Activated naive CD8-positive, alpha-beta T cell treated with anti-CD3 and anti-CD28 coated beads for 36 hours (primary cell): ENCODE measurements at regions not wholly inside any gene's neighbourhood (a gene's known extent, or its start where the extent isn't known, plus 50 kb on each side); places are given as distances from the start of the nearest gene placed in this dataset.

Experiments used
- DNase-seq: peaks from one replicate; pipeline ENCODE4 v3.0.0; 2021
- H3K27ac Mint-ChIP-seq: one replicate; pipeline ENCODE4 v1.8.0; 2022; ENCODE audit warnings: mild to moderate bottlenecking, moderate library complexity, mixed read lengths
- H3K27me3 Mint-ChIP-seq: one replicate; pipeline ENCODE4 v1.8.0; 2022; ENCODE audit warnings: mild to moderate bottlenecking, mixed read lengths
- H3K36me3 Mint-ChIP-seq: one replicate; pipeline ENCODE4 v1.8.0; 2021; ENCODE audit warnings: mild to moderate bottlenecking, mixed read lengths
- H3K4me1 Mint-ChIP-seq: one replicate; pipeline ENCODE4 v1.8.0; 2021; ENCODE audit warnings: mixed read lengths
- H3K4me3 Mint-ChIP-seq: one replicate; pipeline ENCODE4 v1.8.0; 2022; ENCODE audit warnings: mild to moderate bottlenecking, moderate library complexity, mixed read lengths
- H3K9me3 Mint-ChIP-seq: one replicate; pipeline ENCODE4 v1.8.0; 2022; ENCODE audit warnings: mixed read lengths

- Mint-ChIP-seq H3K36me3 (no peaks in the 10 kb centered on the region), H3K4me1 (no peaks in the 10 kb centered on the region)
Observed at GRCh38 chr2:180077295-180077906, 70.3 kb upstream of the CWC22 start.

DNA sequence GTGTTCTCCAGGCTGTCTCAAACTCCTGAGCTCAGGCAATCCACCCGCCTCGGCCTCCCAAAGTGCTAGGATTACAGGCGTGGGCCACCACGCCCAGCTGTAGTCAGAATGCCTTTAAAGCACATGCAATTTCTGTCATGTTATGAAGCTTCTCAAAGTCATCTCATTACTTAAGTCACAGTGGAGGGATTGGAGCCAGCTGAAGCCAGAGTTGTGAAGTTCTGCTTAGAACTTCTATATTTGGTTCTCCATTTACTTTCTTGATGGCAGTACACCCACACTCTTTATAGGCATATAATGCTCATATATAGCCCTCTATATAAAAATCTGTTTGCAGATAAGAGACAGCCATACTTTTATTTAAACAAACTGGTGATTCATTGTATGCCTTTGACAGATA, 68.8 kb upstream of the CWC22 start:
- DNase-seq, result no peak
- Mint-ChIP-seq H3K9me3 (peaks cover 2% of the 10 kb centered on the region), H3K4me1 (no peaks in the 10 kb centered on the region), H3K27ac (no peak overlapping the region), H3K27me3 (peaks cover 4% of the 10 kb centered on the region), H3K4me3 (no peak overlapping the region), H3K36me3 (no peaks in the 10 kb centered on the region)

More at GRCh38 chr2:180077295-180077906, 70.3 kb upstream of the CWC22 start:
- peaks cover 5% of the 10 kb centered on the region for H3K9me3 Mint-ChIP-seq
- H3K27ac Mint-ChIP-seq, result no peak overlapping the region
- H3K27me3 Mint-ChIP-seq, result peaks cover 9% of the 10 kb centered on the region
- DNase-seq, result no peak
- H3K4me3 Mint-ChIP-seq, result no peak overlapping the region

GRCh38 chr2:180071797-180072196, 64.7 kb upstream of the CWC22 start:
- H3K27ac Mint-ChIP-seq, result no peak overlapping the region
- no peak for DNase-seq
- H3K4me1 Mint-ChIP-seq, result no peaks in the 10 kb centered on the region
- H3K4me3 Mint-ChIP-seq, result no peak overlapping the region
- H3K9me3 Mint-ChIP-seq, result peaks cover 15% of the 10 kb centered on the region
- H3K27me3 Mint-ChIP-seq, result peaks cover 4% of the 10 kb centered on the region
- H3K36me3 Mint-ChIP-seq, result no peaks in the 10 kb centered on the region

DNA sequence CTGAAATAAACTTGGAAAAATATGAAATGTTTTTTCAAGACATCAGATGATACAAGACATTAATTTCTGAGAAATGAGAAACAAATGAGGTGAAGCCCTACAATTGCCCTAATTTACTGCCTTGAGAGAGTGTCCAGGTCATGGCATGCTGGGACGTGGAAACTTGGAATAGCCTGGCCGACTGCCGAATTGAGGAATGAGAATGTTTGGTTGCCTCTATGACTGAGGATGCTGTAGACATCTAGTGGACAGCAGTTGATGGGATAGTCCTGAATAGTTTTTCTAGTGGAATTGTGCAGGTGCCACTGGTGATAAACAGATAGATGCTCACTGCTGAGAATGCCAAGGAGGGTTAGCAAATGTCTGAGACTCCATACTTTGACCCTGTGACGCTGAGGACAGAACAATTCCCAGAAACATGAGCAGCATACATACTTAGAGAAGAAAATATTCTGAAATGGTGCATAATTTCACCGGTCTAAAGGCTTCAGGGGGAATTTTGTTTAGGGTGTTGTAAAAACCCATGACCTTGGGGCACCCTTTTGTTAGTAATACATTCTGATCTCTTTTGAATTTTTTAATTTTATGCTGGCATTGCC, 56.5 kb upstream of the CWC22 start:
- Mint-ChIP-seq H3K4me3 (no peak overlapping the region), H3K4me1 (no peaks in the 10 kb centered on the region), H3K9me3 (no peaks in the 10 kb centered on the region), H3K27me3 (peaks cover 3% of the 10 kb centered on the region), H3K27ac (no peak overlapping the region), H3K36me3 (no peaks in the 10 kb centered on the region)
- no peak for DNase-seq

DNA sequence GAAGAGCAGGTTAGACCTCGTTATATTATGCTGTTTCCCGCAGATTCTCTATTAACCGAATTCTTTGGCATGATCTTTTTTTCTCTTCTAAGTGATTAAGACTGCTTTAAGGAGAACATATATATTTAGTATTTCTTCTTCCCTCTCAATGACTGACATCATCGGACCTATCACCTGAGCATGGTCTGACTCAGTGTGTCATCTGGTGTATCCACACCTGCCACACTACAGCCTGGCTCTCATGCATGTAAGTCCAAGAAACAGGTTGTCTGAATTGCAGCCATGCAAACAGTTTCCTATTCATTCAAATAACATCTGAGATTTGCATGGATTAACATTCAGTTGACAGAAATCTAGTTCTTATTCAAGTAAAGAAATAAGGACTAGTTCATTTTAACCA, 55.1 kb upstream of the CWC22 start:
- Mint-ChIP-seq H3K27ac (no peak overlapping the region), H3K4me1 (no peaks in the 10 kb centered on the region), H3K9me3 (no peaks in the 10 kb centered on the region), H3K36me3 (no peaks in the 10 kb centered on the region), H3K4me3 (no peak overlapping the region), H3K27me3 (peaks cover 3% of the 10 kb centered on the region)
- DNase-seq, result no peak

- Mint-ChIP-seq H3K4me3 (no peak overlapping the region), H3K27ac (no peak overlapping the region), H3K4me1 (no peaks in the 10 kb centered on the region), H3K9me3 (no peaks in the 10 kb centered on the region), H3K36me3 (no peaks in the 10 kb centered on the region), H3K27me3 (peaks cover 3% of the 10 kb centered on the region)
- no peak for DNase-seq
Observed at GRCh38 chr2:180061546-180061945, 54.4 kb upstream of the CWC22 start.

DNA sequence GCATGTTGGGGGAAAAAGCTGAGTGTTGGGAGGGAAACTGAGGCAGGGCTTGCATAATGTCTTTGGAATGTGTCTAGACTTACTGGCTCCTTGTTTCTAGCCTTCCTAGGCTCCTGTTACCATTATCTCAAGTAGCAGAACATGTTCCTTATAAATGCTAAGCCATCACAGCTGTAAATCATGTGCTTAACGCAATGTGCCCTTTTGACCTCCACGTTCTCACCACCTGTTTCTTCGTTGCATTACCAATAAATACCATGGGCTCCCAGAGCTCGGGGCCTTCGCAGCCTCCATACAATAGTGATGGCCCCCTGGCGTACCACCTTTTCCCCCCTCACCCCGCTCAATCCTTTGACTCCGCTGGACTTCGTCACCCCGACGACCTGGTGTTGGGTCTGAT, 54.0 kb upstream of the CWC22 start:
- H3K9me3 Mint-ChIP-seq, result no peaks in the 10 kb centered on the region
- no peaks in the 10 kb centered on the region for H3K36me3 Mint-ChIP-seq
- H3K27me3 Mint-ChIP-seq, result peaks cover 3% of the 10 kb centered on the region
- peaks cover 1% of the 10 kb centered on the region for H3K4me1 Mint-ChIP-seq
- no peak overlapping the region for H3K4me3 Mint-ChIP-seq
- no peak for DNase-seq
- no peak overlapping the region for H3K27ac Mint-ChIP-seq

DNA sequence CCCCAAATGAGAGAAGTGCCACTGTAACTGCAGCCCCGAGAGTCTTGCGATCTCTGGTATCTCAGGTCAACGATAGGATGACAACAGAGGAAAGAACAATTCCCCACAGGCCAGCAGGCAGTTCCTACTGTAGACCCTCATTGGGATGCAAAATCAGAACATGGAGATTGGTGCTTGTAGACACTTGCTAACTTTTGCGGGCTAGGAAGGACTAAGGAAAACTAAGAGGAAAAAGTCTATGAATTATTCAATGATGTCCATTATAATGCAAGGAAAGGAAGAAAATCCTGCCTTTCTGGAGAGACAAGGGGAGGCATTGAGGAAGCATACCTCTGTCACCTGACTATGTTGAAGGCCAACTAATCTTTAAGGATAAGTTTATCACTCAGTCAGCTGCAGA, 51.9 kb upstream of the CWC22 start:
- Mint-ChIP-seq H3K9me3 (peaks cover 4% of the 10 kb centered on the region), H3K4me3 (no peak overlapping the region), H3K27me3 (peaks cover 3% of the 10 kb centered on the region), H3K4me1 (peaks cover 5% of the 10 kb centered on the region), H3K36me3 (no peaks in the 10 kb centered on the region), H3K27ac (no peak overlapping the region)
- DNase-seq, result no peak

GRCh38 chr2:180057706-180058412, 50.8 kb upstream of the CWC22 start:
- H3K4me3 Mint-ChIP-seq, result no peak overlapping the region
- H3K27ac Mint-ChIP-seq, result no peak overlapping the region
- no peaks in the 10 kb centered on the region for H3K36me3 Mint-ChIP-seq
- peaks cover 4% of the 10 kb centered on the region for H3K9me3 Mint-ChIP-seq
- H3K27me3 Mint-ChIP-seq, result peaks cover 3% of the 10 kb centered on the region
- peaks cover 5% of the 10 kb centered on the region for H3K4me1 Mint-ChIP-seq
- DNase-seq, result no peak
